NCI-H2107 treated with DMSO at 0.1 percent for 48 hours (cell line): ENCODE measurements at regions not wholly inside any gene's neighbourhood (a gene's known extent, or its start where the extent isn't known, plus 50 kb on each side); places are given as distances from the start of the nearest gene placed in this dataset.

Experiments
- DNase-seq: peaks from one replicate; lab custom pipeline; 2025; ENCODE audit not compliant: unreplicated experiment; lab: John Stamatoyannopoulos, UW

DNA sequence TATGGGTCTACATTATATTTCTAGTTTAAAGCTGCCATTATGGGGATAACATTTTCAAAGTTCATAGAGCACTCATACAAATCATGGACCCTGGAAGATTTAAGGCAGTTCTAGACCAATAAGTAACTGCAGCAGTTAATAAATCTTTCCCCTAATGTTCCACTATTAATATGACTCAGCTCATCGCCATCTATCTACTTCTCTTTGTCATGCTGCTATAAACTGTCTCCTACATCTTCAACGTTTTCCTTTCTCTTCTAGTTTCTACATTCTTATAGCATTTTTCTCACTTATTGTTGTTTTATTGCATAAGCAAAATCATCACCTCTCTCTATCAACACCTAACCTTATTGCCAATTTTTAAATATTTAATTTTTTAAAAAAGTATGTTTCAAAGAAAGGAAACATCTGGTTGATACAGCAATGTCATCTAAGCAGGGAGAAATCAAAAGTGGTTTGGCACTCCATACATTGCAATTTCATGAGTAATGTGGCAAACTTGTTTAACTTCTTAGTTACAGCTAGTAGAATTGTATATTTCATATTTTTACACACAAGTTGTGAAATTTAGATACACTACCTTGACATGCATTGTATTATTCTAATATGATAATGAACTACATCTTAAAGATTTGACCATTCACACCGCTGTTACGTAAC lies 1500.4 kb upstream of the MIR17HG start:
- no peak for DNase-seq

DNA sequence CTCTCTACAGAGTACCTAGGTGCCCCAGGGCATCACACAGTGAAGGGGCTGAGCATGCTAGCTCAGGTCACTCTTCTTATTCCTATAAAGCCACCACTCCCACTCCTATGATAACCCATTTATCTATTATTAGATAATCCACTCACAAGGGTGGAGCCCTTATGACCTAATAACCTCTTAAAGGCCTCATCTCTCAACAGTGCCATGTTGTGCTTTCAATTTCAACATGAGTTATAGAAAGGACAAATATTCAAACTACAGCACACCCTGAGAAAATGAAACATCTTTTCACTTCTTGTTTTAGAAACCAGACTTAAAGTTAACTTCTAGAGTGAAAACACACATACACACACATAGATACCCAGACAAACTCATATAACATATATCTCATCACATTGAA lies 1494.9 kb upstream of the MIR17HG start:
- DNase-seq = no peak

- no peak for DNase-seq
Measured at GRCh38 chr13:89856512-89856911, 1491.0 kb upstream of the MIR17HG start.

- DNase-seq = no peak
Measured at GRCh38 chr13:89857502-89857901, 1490.0 kb upstream of the MIR17HG start.

- no peak for DNase-seq
Measured at GRCh38 chr13:89862011-89862690, 1485.3 kb upstream of the MIR17HG start.

DNA sequence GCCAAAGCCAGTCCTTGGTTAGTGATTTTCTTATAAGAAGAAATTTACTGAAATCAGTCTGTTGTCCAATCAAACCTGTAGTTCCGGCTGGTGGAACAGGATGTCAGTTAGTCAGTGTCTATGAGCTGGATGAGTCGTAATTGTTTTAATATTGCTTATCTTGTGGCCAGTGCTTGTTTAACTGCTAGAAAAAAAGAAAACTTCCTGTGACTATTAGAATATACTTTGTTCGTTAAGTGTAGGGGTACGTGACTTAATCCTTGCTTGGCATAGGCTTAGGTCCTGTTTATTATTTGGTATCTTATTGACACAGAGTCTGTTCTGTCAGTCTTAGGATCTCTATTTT lies 1484.8 kb upstream of the MIR17HG start:
- no peak for DNase-seq

- no peak for DNase-seq
Measured at GRCh38 chr13:89865164-89866064, 1482.1 kb upstream of the MIR17HG start.

DNA sequence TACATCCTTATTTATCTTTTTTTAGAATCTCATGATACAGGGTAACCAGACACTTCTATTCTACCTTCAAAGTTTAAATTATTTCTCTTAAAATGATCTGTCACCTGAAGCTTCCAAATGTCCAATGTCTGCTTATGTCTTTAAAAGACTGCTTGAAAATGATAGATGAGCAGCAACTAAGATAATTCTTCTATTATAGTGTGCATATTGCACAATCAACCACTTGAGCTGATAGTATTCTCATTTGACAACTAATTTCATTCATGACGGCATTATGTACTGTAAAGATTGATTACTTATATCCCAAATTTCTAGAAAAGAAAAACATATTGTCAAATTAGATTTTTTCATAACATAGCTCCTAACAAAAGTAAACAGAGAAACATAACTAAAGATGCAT lies 1478.2 kb upstream of the MIR17HG start:
- no peak for DNase-seq

DNA sequence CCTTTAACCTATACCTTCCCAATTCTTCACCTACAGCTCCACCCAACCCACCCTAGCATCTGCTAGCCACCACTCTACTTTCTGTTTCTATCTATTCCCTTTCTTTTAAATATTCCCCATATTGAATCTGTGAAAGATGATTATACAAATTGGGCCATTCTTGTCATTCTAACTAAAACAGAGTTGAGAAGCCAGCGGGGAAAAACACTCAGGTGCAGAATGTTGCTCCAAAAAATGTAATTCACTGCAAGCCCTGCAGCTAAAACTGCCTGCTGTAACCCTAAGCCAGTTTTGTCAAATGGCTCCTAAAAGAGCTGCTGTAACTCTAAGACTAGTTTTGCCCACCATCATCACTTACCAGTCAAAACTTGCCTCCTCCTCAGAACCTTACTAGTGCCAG lies 1468.6 kb upstream of the MIR17HG start:
- DNase-seq = no peak

GRCh38 chr13:89880201-89880600 lies 1467.3 kb upstream of the MIR17HG start:
- DNase-seq = no peak

GRCh38 chr13:89883893-89884448 lies 1463.5 kb upstream of the MIR17HG start:
- no peak for DNase-seq

DNA sequence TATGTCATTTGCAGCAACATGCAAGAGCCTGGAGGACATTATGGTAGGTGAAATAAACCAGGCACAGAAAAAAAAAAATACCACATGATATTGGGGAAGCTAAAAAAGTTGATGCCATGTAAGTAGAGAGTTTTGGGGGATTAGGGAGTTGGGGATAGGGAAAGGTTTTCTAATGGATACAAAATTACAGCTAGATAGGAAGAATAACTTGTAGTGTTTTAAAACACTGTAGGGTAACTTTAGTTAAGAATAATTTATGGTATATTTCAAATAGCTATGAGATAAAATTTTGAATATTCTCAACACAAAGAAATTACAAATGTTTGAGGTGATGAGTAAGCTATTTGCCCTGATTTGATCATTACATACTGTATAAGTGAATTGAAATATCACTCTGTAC lies 1456.7 kb upstream of the MIR17HG start:
- DNase-seq = no peak

DNA sequence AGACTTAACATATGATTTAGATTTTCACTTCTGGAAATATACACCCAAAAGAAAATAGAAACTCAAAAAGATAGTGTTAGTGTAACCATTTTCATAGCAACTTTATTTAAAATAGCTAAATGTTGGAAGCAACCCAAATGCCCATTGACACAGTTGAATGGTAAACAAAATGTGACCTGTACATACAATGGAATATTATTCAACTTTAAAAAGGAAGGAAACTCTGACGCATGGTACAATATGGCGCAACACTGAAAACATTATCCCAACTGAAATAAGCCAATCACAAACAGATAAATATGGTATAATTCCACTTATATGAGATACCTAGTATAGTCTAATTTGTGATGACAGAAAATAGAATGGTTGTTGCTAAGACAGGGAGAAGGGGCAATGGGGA lies 1456.1 kb upstream of the MIR17HG start:
- no peak for DNase-seq

GRCh38 chr13:89897681-89898080 lies 1449.8 kb upstream of the MIR17HG start:
- no peak for DNase-seq

DNA sequence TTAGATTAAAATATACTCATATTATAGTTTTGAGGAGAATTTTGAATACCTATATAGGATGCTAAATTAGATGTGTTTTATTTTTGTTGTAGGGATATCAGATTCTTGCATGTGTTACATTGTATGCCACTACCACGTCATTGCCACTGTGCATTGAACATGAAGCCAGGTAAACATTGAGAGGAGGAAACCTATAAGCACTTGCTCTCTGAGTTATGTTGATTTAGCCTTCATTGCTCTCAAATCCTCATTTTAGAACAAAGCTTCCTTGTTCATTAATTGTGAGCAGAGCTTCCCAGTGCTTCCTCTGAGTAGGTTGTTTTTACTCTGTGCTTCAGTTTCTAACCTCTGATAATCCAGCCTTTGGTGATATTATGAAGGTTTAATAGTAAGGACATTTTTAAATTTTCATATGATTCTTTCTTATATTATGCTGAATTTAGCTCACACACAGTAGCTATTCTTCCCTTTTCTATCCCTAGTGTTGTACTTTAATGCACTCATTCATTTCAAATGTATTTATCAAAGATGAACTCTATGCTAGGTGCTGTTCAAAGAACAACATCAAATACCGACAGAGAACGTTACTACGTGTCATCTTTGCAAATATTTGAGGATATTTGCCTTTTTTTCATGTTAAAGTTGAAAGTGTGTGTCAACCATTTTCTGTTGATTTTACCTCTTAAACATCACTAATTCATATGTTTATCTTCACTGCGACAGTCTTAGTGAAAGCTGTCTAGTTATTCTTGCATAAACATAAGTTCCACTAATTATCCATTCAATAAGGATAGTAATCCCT lies 1448.0 kb upstream of the MIR17HG start:
- no peak for DNase-seq

DNA sequence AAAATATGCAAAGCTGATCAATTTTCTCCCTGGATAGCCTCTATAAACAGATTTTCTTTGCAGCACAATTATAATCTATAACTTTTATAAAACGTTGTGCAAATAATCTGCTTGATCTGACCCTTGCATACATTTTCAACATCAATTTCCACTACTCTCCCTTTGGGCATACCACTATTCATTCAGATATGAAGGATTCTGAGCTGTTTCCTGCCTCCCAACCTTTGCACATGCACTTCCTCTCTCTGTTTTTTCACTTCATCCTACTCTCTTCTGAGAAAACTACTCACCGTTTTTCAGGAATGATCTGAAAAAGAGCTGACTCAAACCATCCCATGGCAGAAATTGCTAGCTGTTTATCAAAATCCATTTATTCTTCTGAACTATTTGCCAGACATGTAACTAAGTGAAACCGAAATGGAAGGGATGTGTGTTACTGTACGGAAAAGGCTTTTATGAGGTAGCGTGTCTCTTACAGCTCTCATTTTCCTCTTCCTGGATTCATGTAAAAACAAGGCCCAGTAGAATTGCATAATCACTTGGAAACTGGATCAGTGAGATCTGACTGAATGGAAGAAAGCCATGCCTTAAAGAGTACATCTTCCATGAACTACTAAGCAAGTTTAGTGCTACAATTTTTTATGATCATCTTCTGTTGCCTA lies 1447.3 kb upstream of the MIR17HG start:
- DNase-seq = no peak

- no peak for DNase-seq
Measured at GRCh38 chr13:89902223-89902622, 1445.3 kb upstream of the MIR17HG start.

DNA sequence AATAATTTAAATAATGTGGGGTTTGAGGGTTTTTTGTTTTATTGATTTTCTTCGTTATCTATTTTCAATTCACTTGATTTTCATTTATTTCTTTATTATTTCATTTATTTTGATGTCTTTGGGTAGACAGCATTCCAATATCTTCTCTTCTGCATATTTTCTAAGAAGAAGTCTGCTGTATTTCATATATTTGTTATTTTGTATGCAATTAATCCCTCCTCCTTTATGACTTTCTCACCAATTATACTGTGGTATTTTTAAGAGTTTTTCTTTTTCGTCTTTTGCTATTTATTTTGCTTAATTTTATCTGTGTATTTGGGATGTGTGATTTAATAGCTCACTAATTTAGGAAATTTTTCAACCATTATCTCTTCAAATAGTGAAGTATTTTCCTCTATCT lies 1444.4 kb upstream of the MIR17HG start:
- no peak for DNase-seq

GRCh38 chr13:89910166-89910565 lies 1437.3 kb upstream of the MIR17HG start:
- DNase-seq = no peak

DNA sequence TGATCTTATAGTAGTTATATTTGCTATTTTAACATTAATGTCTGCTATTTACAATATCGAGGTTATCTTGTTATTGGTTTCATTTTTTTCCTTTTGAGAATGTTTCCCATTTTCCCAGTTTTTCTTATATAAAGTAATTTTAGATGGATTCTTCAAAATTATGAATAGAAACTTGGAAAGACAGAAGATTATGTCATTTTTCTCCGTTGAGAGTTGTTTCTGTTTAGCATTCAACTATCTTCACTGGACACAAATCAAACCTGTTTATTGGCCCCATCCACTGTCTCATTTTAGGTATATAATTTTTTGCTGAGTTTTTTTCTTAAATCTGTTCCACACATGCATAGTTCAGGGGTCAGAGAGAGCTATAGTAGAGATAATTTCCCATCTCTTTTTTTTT lies 1430.9 kb upstream of the MIR17HG start:
- no peak for DNase-seq
